Fibroblast of lung (primary cell): ENCODE measurements at regions not wholly inside any gene's neighbourhood (a gene's known extent, or its start where the extent isn't known, plus 50 kb on each side); places are given as distances from the start of the nearest gene placed in this dataset.

Source experiments
- DNase-seq, 2 donors: peaks; one replicate each; pipeline versions ENCODE4 v3.0.0 to v3.0.0-alpha.2; 2010; ENCODE audit warnings: low read depth in 2 of 2
- H2AFZ ChIP-seq: 2 replicates; pipeline ENCODE4 v1.5.1; 2012; ENCODE audit warnings: low read length, control low read depth, inconsistent platforms
- H3K27ac ChIP-seq: 2 replicates; pipeline ENCODE4 v1.5.1; 2011; ENCODE audit warnings: low read length, control low read depth; ENCODE audit not compliant: insufficient read depth
- H3K27me3 ChIP-seq: 2 replicates; pipeline ENCODE4 v1.5.1; 2011; ENCODE audit warnings: mild to moderate bottlenecking, low read length; ENCODE audit not compliant: control insufficient read depth, insufficient read depth
- H3K36me3 ChIP-seq: 2 replicates; pipeline ENCODE4 v1.5.1; 2011; ENCODE audit warnings: low read length; ENCODE audit not compliant: control insufficient read depth, insufficient read depth
- H3K4me1 ChIP-seq: 2 replicates; pipeline ENCODE4 v1.5.1; 2011; ENCODE audit warnings: low read length; ENCODE audit not compliant: control insufficient read depth, insufficient read depth; ENCODE audit errors: extremely low read depth
- H3K4me2 ChIP-seq: 2 replicates; pipeline ENCODE4 v1.5.1; 2011; ENCODE audit warnings: low read length, control low read depth; ENCODE audit not compliant: insufficient read depth; ENCODE audit errors: extremely low read depth
- H3K4me3 ChIP-seq, 4 experiments: fragments of 200-600 bp in 1 of 4; sonication (generic) in 1 of 4; replicated peaks in 1 of 4; 2 replicates each; pipeline ENCODE4 v1.5.1; 2011 to 2016; ENCODE audit warnings: low read length in 4 of 4, low read depth in 3 of 4, mild to moderate bottlenecking in 3 of 4, control low read depth in 2 of 4, inconsistent platforms in 1 of 4, mixed read lengths in 1 of 4; ENCODE audit not compliant: insufficient read depth in 1 of 4; ENCODE audit errors: control extremely low read depth in 1 of 4
- H3K79me2 ChIP-seq: 2 replicates; pipeline ENCODE4 v1.5.1; 2012; ENCODE audit warnings: mild to moderate bottlenecking, low read length, inconsistent platforms; ENCODE audit not compliant: control insufficient read depth, insufficient read depth
- H3K9ac ChIP-seq: 2 replicates; pipeline ENCODE4 v1.5.1; 2011; ENCODE audit warnings: mild to moderate bottlenecking, low read length, control low read depth; ENCODE audit not compliant: insufficient read depth
- H3K9me3 ChIP-seq: 2 replicates; pipeline ENCODE4 v1.5.1; 2012; ENCODE audit warnings: low read depth, low read length; ENCODE audit not compliant: control insufficient read depth, insufficient read depth
- H4K20me1 ChIP-seq: 2 replicates; pipeline ENCODE4 v1.5.1; 2011; ENCODE audit warnings: low read length; ENCODE audit not compliant: control insufficient read depth, insufficient read depth; ENCODE audit errors: extremely low read depth
- EZH2 ChIP-seq: IDR thresholded peaks from 2 replicates; pipeline ENCODE4 v1.5.1; 2012; ENCODE audit warnings: low read length, control low read depth, mild to moderate bottlenecking; ENCODE audit errors: missing control alignments
- TF ChIP-seq, protein P1 (sequence below), 2 donors: IDR thresholded peaks in 1 of 2; conservative IDR thresholded peaks in 1 of 2; 1 replicate in 1 of 2; 2 replicates in 1 of 2; pipeline ENCODE4 v1.5.1; 2011 to 2012; ENCODE audit warnings: low read length in 2 of 2, control low read depth in 1 of 2, inconsistent platforms in 1 of 2, low read depth in 1 of 2, mild to moderate bottlenecking in 1 of 2

DNA sequence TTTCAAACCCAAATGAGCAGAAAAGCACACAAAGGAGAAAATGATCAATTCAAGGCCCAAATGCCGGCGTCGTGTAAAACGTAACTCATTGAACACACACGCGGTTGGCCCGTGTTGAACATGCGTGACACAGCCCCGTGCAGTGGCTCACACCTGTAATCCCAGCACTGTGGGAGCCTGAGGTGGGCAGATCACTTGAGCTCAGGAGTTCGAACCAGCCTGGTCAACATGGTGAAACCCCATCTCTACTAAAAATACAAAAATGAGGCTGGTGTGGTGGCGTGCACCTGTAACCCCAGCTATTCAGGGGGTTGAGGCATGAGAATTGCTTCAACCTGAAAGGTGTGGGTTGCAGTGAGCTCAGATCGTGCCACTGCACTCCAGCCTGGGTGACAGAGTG lies 156.7 kb upstream of the KLF6 start:
- Histone ChIP-seq H3K27me3 (no peaks in the 10 kb centered on the region), H3K36me3 (no peaks in the 10 kb centered on the region), H3K79me2 (no peaks in the 10 kb centered on the region), H3K4me2 (no peak overlapping the region), H3K27ac (no peak overlapping the region), H3K4me3 (no peak overlapping the region), H3K4me1 (peaks cover 2% of the 10 kb centered on the region), H3K9ac (no peak overlapping the region), H2AFZ (no peak overlapping the region), H3K9me3 (no peaks in the 10 kb centered on the region), H4K20me1 (no peaks in the 10 kb centered on the region)
- TF ChIP-seq EZH2 = no peak
- TF ChIP-seq, protein P1, sequence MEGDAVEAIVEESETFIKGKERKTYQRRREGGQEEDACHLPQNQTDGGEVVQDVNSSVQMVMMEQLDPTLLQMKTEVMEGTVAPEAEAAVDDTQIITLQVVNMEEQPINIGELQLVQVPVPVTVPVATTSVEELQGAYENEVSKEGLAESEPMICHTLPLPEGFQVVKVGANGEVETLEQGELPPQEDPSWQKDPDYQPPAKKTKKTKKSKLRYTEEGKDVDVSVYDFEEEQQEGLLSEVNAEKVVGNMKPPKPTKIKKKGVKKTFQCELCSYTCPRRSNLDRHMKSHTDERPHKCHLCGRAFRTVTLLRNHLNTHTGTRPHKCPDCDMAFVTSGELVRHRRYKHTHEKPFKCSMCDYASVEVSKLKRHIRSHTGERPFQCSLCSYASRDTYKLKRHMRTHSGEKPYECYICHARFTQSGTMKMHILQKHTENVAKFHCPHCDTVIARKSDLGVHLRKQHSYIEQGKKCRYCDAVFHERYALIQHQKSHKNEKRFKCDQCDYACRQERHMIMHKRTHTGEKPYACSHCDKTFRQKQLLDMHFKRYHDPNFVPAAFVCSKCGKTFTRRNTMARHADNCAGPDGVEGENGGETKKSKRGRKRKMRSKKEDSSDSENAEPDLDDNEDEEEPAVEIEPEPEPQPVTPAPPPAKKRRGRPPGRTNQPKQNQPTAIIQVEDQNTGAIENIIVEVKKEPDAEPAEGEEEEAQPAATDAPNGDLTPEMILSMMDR (conservative IDR thresholded peaks at IDR 0.05 in 1 of 2, IDR thresholded peaks at IDR 0.05 in 1 of 2; ENCODE audit: low read depth in 1 of 2, low read length in 2 of 2) = no peak
- no peak for DNase-seq

DNA sequence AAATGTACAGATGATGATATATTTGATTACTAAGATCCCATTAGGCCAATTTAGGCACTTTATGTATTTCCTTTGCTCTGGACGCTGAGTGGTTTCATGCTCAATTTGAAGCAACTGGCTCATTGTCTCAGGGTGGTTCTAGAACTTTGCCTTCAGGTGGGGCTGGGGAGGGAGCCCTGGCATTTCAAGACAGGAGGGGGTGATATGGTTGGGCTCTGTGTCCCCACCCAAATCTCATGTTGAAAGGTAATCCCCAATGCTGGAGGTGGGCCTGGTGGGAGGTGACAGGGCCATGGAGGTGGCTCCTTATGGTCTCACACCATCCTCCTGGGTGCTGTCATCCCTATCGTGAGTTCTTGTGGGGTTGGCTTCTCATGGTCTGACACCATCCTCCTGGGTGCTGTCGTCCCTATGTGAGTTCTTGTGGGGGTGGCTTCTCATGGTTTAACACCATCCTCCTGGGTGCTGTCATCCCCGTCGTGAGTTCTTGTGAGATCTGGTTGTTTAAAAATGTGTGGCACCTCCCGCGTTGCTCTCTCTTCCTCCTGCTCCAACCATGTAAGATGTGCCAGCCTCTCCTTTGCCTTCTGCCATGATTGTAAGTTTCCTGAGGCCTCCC lies 151.5 kb upstream of the KLF6 start:
- H2AFZ ChIP-seq = no peak overlapping the region
- H3K9ac ChIP-seq = no peak overlapping the region
- no peaks in the 10 kb centered on the region for H3K79me2 ChIP-seq
- H3K4me2 ChIP-seq = no peak overlapping the region
- no peak overlapping the region for H3K4me3 ChIP-seq
- no peak for DNase-seq
- no peaks in the 10 kb centered on the region for H4K20me1 ChIP-seq
- peak overlapping the region; percentile 92 for H3K27ac ChIP-seq
- H3K4me1 ChIP-seq = no peaks in the 10 kb centered on the region
- no peak for TF ChIP-seq EZH2
- TF ChIP-seq, protein P1 (conservative IDR thresholded peaks at IDR 0.05 in 1 of 2, IDR thresholded peaks at IDR 0.05 in 1 of 2; ENCODE audit: low read depth in 1 of 2, low read length in 2 of 2) = no peak
- H3K9me3 ChIP-seq = no peaks in the 10 kb centered on the region
- no peaks in the 10 kb centered on the region for H3K27me3 ChIP-seq
- no peaks in the 10 kb centered on the region for H3K36me3 ChIP-seq

DNA sequence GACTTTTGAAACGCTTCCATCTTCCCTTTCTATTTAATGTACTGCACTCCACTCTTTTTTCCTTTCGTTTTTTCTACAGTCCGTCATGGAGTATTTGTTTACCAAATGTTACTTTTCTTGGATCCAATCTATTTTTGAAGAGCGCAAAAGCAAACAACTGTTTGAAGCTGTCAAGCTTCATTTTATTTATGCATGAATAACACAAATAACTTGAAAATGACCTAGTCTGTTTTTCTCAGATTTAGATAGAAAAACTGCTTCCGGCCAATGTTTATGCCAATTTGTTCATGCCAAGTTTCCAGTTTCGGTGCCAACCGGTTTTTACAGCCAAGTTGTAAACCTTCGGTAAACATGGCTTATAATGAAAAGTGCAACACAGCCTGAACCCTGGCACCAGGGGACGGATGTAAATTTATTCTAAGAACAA lies 150.9 kb upstream of the KLF6 start:
- DNase-seq = peak; percentile 48 to 56
- Histone ChIP-seq H4K20me1 (no peaks in the 10 kb centered on the region), H3K4me3 (peak overlapping the region in 3 of 4 experiments; percentile 30 to 46 (median 42)), H3K27me3 (no peaks in the 10 kb centered on the region), H3K4me2 (peak overlapping the region; percentile 82), H3K27ac (peak overlapping the region; percentile 92), H3K9me3 (no peaks in the 10 kb centered on the region), H2AFZ (no peak overlapping the region), H3K36me3 (no peaks in the 10 kb centered on the region), H3K4me1 (no peaks in the 10 kb centered on the region), H3K79me2 (no peaks in the 10 kb centered on the region), H3K9ac (peak overlapping the region; percentile 55)
- TF ChIP-seq, protein P1 (conservative IDR thresholded peaks at IDR 0.05 in 1 of 2, IDR thresholded peaks at IDR 0.05 in 1 of 2; ENCODE audit: low read depth in 1 of 2, low read length in 2 of 2) = no peak
- no peak for TF ChIP-seq EZH2
